ENCODE measurements at regions not wholly inside any gene's neighbourhood (a gene's known extent, or its start where the extent isn't known, plus 50 kb on each side); places are given as distances from the start of the nearest gene placed in this dataset.

DNA sequence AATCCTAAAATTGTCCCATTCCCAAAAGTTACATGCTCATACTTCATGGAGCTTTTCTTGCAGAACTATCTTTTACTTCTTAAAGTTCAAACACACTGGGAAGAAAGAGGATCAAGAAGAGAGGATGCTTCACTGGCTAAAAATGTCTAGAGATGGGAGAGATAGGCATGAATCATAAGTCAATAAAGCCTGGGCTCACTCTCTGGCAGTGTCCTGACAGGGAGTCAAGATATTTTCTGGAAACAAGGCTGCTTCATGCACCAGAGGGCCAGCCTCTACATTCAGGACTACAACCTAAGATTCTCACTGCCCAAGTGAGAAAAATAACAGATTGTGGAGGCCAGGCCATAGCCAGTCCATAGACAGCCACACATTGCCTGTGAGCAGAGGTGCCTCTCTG, 1358.4 kb downstream of the EFNA5 start:
- Histone ChIP-seq H3K9me3 (ENCODE audit: control insufficient read depth, low read length) (no peaks in the 10 kb centered on the region), H3K27ac (ENCODE audit: low read depth, low read length) (no peak overlapping the region), H3K36me3 (ENCODE audit: control insufficient read depth, insufficient read depth, low read length) (no peaks in the 10 kb centered on the region), H3K27me3 (ENCODE audit: control insufficient read depth, insufficient read depth, low read length, poor library complexity, severe bottlenecking) (no peaks in the 10 kb centered on the region), H3K4me3 (ENCODE audit: low read length) (no peak overlapping the region), H3K4me1 (ENCODE audit: control insufficient read depth, insufficient read depth, low read length) (no peaks in the 10 kb centered on the region), H3K9ac (ENCODE audit: extremely low read depth, low read length, poor library complexity, severe bottlenecking) (no peak overlapping the region)
- no peak for DNase-seq
- Mint-ChIP-seq H3K27me3 (ENCODE audit: insufficient read depth) (no peaks in the 10 kb centered on the region), H3K9me3 (no peaks in the 10 kb centered on the region), H3K36me3 (ENCODE audit: low read depth) (no peaks in the 10 kb centered on the region), H3K4me1 (no peaks in the 10 kb centered on the region), H3K27ac (no peak overlapping the region), H3K4me3 (no peak overlapping the region)
- TF ChIP-seq, protein P1, sequence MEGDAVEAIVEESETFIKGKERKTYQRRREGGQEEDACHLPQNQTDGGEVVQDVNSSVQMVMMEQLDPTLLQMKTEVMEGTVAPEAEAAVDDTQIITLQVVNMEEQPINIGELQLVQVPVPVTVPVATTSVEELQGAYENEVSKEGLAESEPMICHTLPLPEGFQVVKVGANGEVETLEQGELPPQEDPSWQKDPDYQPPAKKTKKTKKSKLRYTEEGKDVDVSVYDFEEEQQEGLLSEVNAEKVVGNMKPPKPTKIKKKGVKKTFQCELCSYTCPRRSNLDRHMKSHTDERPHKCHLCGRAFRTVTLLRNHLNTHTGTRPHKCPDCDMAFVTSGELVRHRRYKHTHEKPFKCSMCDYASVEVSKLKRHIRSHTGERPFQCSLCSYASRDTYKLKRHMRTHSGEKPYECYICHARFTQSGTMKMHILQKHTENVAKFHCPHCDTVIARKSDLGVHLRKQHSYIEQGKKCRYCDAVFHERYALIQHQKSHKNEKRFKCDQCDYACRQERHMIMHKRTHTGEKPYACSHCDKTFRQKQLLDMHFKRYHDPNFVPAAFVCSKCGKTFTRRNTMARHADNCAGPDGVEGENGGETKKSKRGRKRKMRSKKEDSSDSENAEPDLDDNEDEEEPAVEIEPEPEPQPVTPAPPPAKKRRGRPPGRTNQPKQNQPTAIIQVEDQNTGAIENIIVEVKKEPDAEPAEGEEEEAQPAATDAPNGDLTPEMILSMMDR (conservative IDR thresholded peaks at IDR 0.05), result no peak

DNA sequence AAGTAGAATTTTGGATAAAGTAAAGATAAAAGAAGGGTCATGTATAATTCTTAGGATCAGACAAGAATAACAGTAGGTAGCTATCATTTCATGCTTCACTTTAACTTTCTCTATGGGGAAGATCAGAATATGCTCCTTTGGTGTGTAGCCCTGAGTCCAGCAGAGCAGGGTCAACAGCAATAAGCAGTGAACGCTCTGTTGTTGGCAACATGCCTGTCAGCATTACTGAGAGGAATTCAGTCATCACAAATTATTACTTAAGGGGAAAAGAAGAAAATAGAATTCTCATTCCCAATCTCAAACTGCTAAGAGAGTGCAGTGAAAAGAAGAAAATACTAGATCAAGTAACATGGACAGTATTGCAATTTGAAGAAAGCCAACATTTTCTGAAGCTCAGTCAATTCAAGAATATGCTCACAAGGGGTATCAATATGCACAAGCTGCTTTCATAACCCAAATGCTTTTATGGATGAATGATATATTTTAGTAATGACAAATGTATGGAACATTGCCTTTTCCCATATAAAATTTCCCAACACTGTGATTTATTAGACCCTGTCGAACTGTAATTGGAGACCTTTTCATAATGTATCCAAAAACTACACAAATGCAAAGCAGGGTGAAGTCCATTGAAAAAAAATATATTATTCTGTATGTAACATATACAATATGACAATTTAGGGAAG, 1359.4 kb downstream of the EFNA5 start:
- Histone ChIP-seq H3K27me3 (ENCODE audit: control insufficient read depth, insufficient read depth, low read length, poor library complexity, severe bottlenecking) (no peaks in the 10 kb centered on the region), H3K9me3 (ENCODE audit: control insufficient read depth, low read length) (no peaks in the 10 kb centered on the region), H3K4me3 (ENCODE audit: low read length) (no peak overlapping the region), H3K9ac (ENCODE audit: extremely low read depth, low read length, poor library complexity, severe bottlenecking) (no peak overlapping the region), H3K4me1 (ENCODE audit: control insufficient read depth, insufficient read depth, low read length) (no peaks in the 10 kb centered on the region), H3K27ac (ENCODE audit: low read depth, low read length) (no peak overlapping the region), H3K36me3 (ENCODE audit: control insufficient read depth, insufficient read depth, low read length) (no peaks in the 10 kb centered on the region)
- TF ChIP-seq, protein P1 (conservative IDR thresholded peaks at IDR 0.05), result no peak
- Mint-ChIP-seq H3K4me1 (peaks cover 3% of the 10 kb centered on the region), H3K9me3 (no peaks in the 10 kb centered on the region), H3K27me3 (ENCODE audit: insufficient read depth) (no peaks in the 10 kb centered on the region), H3K27ac (no peak overlapping the region), H3K36me3 (ENCODE audit: low read depth) (no peaks in the 10 kb centered on the region), H3K4me3 (no peak overlapping the region)
- 94% methylated on average over 2 of the region's 2 CpGs; no CpG with 5 or more reads in 1 of the 2 experiments for WGBS, 2 experiments (ENCODE audit: insufficient coverage in 1 of 2, insufficient read length in 1 of 2)
- no peak for DNase-seq

DNA sequence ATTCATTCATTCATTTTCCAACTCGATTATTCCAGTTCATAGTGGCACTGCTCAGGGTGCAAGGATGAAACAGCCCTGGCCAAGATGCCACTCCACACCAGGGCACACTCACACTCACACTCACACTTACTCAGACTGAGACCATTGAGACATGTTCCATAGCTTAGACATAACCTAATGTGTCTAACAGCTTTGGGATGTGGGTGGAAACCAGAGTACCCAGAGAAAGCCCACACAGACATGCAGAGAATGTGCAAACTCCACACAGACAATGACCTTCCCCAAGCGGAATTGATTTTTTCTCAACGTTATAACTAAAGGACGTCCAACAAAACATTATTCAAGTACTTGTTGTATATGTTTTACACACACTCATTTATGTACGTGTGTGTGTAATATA, 1363.5 kb downstream of the EFNA5 start:
- Histone ChIP-seq H3K4me3 (ENCODE audit: low read length) (no peak overlapping the region), H3K36me3 (ENCODE audit: control insufficient read depth, insufficient read depth, low read length) (no peaks in the 10 kb centered on the region), H3K27me3 (ENCODE audit: control insufficient read depth, insufficient read depth, low read length, poor library complexity, severe bottlenecking) (no peaks in the 10 kb centered on the region), H3K27ac (ENCODE audit: low read depth, low read length) (no peak overlapping the region), H3K4me1 (ENCODE audit: control insufficient read depth, insufficient read depth, low read length) (no peaks in the 10 kb centered on the region), H3K9ac (ENCODE audit: extremely low read depth, low read length, poor library complexity, severe bottlenecking) (no peak overlapping the region), H3K9me3 (ENCODE audit: control insufficient read depth, low read length) (no peaks in the 10 kb centered on the region)
- 75% methylated on average over 4 of the region's 5 CpGs; no CpG with 5 or more reads in 1 of the 2 experiments for WGBS, 2 experiments (ENCODE audit: insufficient coverage in 1 of 2, insufficient read length in 1 of 2)
- Mint-ChIP-seq H3K9me3 (no peaks in the 10 kb centered on the region), H3K36me3 (ENCODE audit: low read depth) (no peaks in the 10 kb centered on the region), H3K27me3 (ENCODE audit: insufficient read depth) (no peaks in the 10 kb centered on the region), H3K27ac (peak overlapping the region; percentile 53), H3K4me3 (no peak overlapping the region), H3K4me1 (peaks cover 3% of the 10 kb centered on the region)
- DNase-seq, result no peak
- TF ChIP-seq, protein P1 (conservative IDR thresholded peaks at IDR 0.05), result no peak

All from endodermal cell (in vitro differentiated cells).